ENCODE measurements at regions not wholly inside any gene's neighbourhood (a gene's known extent, or its start where the extent isn't known, plus 50 kb on each side); places are given as distances from the start of the nearest gene placed in this dataset.

DNA sequence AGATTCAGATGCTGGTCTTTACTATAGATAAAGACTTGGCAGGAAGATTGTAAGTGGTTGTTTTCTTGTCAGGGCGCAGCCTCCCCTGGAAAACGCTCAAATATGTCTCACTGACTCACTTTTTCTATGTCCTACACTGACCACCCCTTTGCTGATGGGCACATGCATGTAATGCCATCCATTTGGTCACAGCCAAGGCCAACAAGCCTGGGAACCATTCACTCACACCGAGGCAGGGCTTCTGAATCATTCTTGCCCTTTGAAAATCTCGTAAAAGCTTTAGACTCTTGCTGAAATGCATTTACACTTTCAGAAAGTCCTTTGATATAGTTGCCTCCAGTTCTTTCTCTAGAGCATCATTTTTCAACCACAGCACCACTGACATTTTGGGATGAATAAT is 249.4 kb downstream of the ACTL7B start:
- Histone ChIP-seq H3K9me3 (ENCODE audit: control insufficient read depth in 5 of 5, low read length in 5 of 5) (no peaks in the 10 kb centered on the region), H3K4me3 (ENCODE audit: low read depth in 1 of 5, low read length in 5 of 5) (no peak overlapping the region), H3K27ac (ENCODE audit: low read depth, low read length) (no peak overlapping the region), H3K4me1 (ENCODE audit: control insufficient read depth in 5 of 5, insufficient read depth in 5 of 5, low read length in 5 of 5) (no peaks in the 10 kb centered on the region), H3K27me3 (ENCODE audit: control insufficient read depth in 5 of 5, insufficient read depth in 4 of 5, low read length in 5 of 5) (peaks cover 0 to 3% (median 0%) of the 10 kb centered on the region in 5 donors), H3K9ac (ENCODE audit: low read length in 5 of 5) (no peak overlapping the region), H3K36me3 (ENCODE audit: control insufficient read depth in 5 of 5, insufficient read depth in 5 of 5, low read length in 5 of 5) (no peaks in the 10 kb centered on the region)

DNA sequence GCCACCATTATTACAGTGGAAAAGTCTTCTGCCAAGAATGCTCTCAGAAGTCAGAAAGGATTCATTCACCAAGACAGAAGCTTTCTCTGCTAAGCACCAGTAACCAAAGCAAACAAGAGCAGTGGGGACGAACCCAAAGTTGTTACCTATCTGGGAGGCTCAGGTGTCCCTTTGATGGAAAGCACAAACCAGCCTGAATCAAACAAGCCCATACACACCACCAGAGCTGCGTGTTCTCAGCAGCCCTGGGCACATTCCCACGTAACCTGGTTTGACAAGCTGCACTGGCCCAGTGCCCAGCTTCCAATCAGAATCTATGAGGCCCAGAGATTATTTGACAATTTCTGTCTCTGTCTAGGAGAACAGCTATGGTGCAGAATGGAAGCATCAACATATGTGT is 252.6 kb downstream of the ACTL7B start:
- no peaks in the 10 kb centered on the region for H3K9me3 ChIP-seq (ENCODE audit: control insufficient read depth in 5 of 5, low read length in 5 of 5)
- H3K36me3 ChIP-seq (ENCODE audit: control insufficient read depth in 5 of 5, insufficient read depth in 5 of 5, low read length in 5 of 5): no peaks in the 10 kb centered on the region
- peaks cover 0 to 12% (median 7%) of the 10 kb centered on the region in 5 donors for H3K4me1 ChIP-seq (ENCODE audit: control insufficient read depth in 5 of 5, insufficient read depth in 5 of 5, low read length in 5 of 5)
- H3K4me3 ChIP-seq (ENCODE audit: low read depth in 1 of 5, low read length in 5 of 5): no peak overlapping the region
- H3K27me3 ChIP-seq (ENCODE audit: control insufficient read depth in 5 of 5, insufficient read depth in 4 of 5, low read length in 5 of 5): peaks cover 0 to 3% (median 0%) of the 10 kb centered on the region in 5 donors
- H3K27ac ChIP-seq (ENCODE audit: low read depth, low read length): no peak overlapping the region
- no peak overlapping the region for H3K9ac ChIP-seq (ENCODE audit: low read length in 5 of 5)

DNA sequence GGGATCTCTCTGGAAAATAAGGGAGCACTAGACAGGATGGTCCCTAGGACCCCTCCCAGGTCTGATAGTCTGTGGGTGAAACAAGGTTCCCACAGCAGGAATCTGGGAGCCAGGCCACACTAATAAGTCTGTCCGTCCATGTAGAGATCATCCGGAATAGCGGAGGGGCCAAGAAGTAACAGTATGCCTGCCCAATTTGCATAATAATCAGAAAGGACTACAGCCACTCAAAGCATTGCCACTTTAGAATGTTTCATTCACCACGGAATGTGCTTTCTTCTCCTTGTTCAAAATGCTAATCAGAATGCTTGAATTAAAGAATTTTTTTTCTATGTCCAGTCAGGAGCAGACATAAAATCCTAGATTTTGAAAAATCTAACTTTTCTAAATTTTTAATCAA is 254.9 kb downstream of the ACTL7B start:
- Histone ChIP-seq H3K9me3 (ENCODE audit: control insufficient read depth in 5 of 5, low read length in 5 of 5) (no peaks in the 10 kb centered on the region), H3K4me3 (ENCODE audit: low read depth in 1 of 5, low read length in 5 of 5) (no peak overlapping the region), H3K27ac (ENCODE audit: low read depth, low read length) (no peak overlapping the region), H3K27me3 (ENCODE audit: control insufficient read depth in 5 of 5, insufficient read depth in 4 of 5, low read length in 5 of 5) (no peaks in the 10 kb centered on the region), H3K36me3 (ENCODE audit: control insufficient read depth in 5 of 5, insufficient read depth in 5 of 5, low read length in 5 of 5) (no peaks in the 10 kb centered on the region), H3K4me1 (ENCODE audit: control insufficient read depth in 5 of 5, insufficient read depth in 5 of 5, low read length in 5 of 5) (peaks cover 0 to 12% (median 7%) of the 10 kb centered on the region in 5 donors), H3K9ac (ENCODE audit: low read length in 5 of 5) (no peak overlapping the region)

DNA sequence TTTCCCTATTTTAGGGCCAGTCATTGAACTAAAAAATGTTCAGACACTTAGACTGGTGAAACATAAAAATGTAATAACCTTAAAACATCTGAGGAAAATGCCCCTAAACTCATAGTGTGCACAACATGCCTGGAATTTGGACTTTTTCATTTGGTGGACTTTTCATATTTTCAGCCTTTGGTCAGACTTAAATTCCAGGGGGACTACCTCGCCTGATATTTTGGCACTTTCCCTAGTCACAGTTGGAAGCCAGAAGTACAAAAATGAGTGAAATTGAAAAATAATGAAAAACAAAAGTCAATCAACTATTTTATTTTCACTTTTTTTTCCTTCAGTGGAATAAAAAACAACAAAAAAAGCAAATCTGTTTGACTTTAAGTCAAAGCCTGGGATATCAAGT is 256.2 kb downstream of the ACTL7B start:
- Histone ChIP-seq H3K4me3 (ENCODE audit: low read depth in 1 of 5, low read length in 5 of 5) (no peak overlapping the region), H3K9ac (ENCODE audit: low read length in 5 of 5) (no peak overlapping the region), H3K36me3 (ENCODE audit: control insufficient read depth in 5 of 5, insufficient read depth in 5 of 5, low read length in 5 of 5) (no peaks in the 10 kb centered on the region), H3K27me3 (ENCODE audit: control insufficient read depth in 5 of 5, insufficient read depth in 4 of 5, low read length in 5 of 5) (no peaks in the 10 kb centered on the region), H3K27ac (ENCODE audit: low read depth, low read length) (no peak overlapping the region), H3K9me3 (ENCODE audit: control insufficient read depth in 5 of 5, low read length in 5 of 5) (no peaks in the 10 kb centered on the region), H3K4me1 (ENCODE audit: control insufficient read depth in 5 of 5, insufficient read depth in 5 of 5, low read length in 5 of 5) (peaks cover 0 to 12% (median 7%) of the 10 kb centered on the region in 5 donors)

DNA sequence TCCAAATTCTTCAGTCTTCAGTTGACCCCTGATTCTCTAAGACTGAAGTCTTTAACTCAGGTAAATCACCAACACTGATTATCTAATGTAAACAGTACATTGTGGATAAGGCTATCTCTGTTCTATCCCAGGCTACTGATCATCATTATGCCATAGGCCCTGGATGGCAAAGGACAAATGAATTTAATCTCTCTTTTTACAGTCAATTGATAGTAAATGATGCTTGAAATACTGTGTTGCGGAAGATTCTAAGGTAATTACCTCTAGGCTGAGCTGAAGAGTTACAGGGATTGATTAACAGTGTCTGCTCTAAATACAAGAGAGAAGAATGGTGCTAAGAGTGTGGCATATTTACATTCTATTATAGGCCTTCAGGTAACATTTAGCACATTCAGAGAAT is 264.7 kb downstream of the ACTL7B start:
- Histone ChIP-seq H3K4me3 (ENCODE audit: low read depth in 1 of 5, low read length in 5 of 5) (no peak overlapping the region), H3K4me1 (ENCODE audit: control insufficient read depth in 5 of 5, insufficient read depth in 5 of 5, low read length in 5 of 5) (no peaks in the 10 kb centered on the region), H3K9ac (ENCODE audit: low read length in 5 of 5) (no peak overlapping the region), H3K36me3 (ENCODE audit: control insufficient read depth in 5 of 5, insufficient read depth in 5 of 5, low read length in 5 of 5) (no peaks in the 10 kb centered on the region), H3K27ac (ENCODE audit: low read depth, low read length) (no peak overlapping the region), H3K27me3 (ENCODE audit: control insufficient read depth in 5 of 5, insufficient read depth in 4 of 5, low read length in 5 of 5) (no peaks in the 10 kb centered on the region), H3K9me3 (ENCODE audit: control insufficient read depth in 5 of 5, low read length in 5 of 5) (no peaks in the 10 kb centered on the region)

DNA sequence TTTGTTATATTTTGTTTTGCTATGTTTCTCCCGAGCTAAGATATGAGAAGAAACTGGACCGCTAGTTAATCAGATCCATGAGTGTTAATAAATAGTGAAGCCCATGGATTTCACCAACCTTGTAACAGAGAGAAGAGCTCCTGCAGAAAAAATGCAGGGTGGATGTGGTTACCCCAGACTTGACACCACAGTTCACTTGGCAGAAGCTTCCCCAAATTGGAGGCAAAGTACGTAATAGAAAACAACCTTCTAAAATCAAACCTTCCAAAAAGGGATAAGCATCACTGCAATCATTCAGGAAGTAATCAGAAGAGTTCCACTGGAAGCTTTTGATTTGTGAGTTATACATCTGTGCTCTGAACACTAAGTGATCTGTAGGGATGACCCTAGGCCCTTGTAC is 267.5 kb downstream of the ACTL7B start:
- Histone ChIP-seq H3K4me3 (ENCODE audit: low read depth in 1 of 5, low read length in 5 of 5) (no peak overlapping the region), H3K9ac (ENCODE audit: low read length in 5 of 5) (no peak overlapping the region), H3K27ac (ENCODE audit: low read depth, low read length) (no peak overlapping the region), H3K4me1 (ENCODE audit: control insufficient read depth in 5 of 5, insufficient read depth in 5 of 5, low read length in 5 of 5) (peaks cover 0 to 2% (median 0%) of the 10 kb centered on the region in 5 donors), H3K9me3 (ENCODE audit: control insufficient read depth in 5 of 5, low read length in 5 of 5) (no peaks in the 10 kb centered on the region), H3K27me3 (ENCODE audit: control insufficient read depth in 5 of 5, insufficient read depth in 4 of 5, low read length in 5 of 5) (no peaks in the 10 kb centered on the region), H3K36me3 (ENCODE audit: control insufficient read depth in 5 of 5, insufficient read depth in 5 of 5, low read length in 5 of 5) (no peaks in the 10 kb centered on the region)

DNA sequence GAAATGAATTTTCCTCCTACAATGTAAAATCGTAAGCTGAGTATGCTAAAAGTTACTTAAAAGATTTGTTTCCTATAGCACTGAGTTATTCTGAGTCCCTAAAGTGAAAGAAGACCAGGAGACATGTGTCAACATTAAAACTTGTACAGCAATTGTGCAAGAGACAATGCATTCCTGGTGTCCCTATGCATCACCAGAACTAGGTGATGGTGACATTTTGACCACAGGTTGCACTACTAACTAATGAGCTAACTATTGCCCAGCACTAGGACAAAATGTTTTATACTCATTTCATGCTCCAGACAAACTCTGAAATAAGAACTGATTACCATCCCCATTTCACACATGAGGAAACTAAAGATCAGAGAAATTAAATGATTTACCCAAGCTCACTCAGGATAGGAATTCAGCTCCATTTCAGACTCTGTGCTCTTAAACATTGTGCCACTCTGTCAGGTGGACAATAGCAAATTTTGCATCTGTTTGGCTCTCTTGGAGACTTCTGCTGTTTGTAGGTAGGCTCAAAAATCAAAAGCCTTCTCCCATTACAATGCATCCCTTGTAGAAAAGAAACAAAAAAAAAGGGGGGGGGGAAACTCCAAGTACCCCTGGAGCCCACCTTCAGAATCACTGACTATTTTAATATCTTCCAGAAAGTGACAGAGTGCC is 269.2 kb downstream of the ACTL7B start:
- Histone ChIP-seq H3K36me3 (ENCODE audit: control insufficient read depth in 5 of 5, insufficient read depth in 5 of 5, low read length in 5 of 5) (no peaks in the 10 kb centered on the region), H3K4me3 (ENCODE audit: low read depth in 1 of 5, low read length in 5 of 5) (no peak overlapping the region), H3K27me3 (ENCODE audit: control insufficient read depth in 5 of 5, insufficient read depth in 4 of 5, low read length in 5 of 5) (no peaks in the 10 kb centered on the region), H3K9me3 (ENCODE audit: control insufficient read depth in 5 of 5, low read length in 5 of 5) (no peaks in the 10 kb centered on the region), H3K4me1 (ENCODE audit: control insufficient read depth in 5 of 5, insufficient read depth in 5 of 5, low read length in 5 of 5) (peaks cover 0 to 2% (median 0%) of the 10 kb centered on the region in 5 donors), H3K9ac (ENCODE audit: low read length in 5 of 5) (no peak overlapping the region), H3K27ac (ENCODE audit: low read depth, low read length) (no peak overlapping the region)

DNA sequence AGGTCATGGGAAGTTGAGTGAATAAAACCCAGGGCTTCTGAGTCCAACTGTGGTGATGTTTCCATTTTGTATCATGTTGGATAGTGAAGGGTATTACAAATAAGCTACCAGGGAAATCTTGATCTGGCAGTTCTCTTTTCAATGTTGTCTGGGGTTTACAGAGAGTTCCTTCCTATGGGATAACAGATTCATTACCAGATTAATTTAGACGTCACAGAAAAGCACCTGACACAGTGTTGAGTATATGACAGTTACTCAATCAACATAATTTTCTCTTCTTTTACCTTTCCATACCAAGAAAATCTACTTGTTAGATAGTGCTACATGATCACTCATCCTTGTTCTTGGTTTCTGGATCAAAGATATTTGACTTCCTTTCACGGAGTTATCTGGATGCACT is 270.9 kb downstream of the ACTL7B start:
- Histone ChIP-seq H3K4me1 (ENCODE audit: control insufficient read depth in 5 of 5, insufficient read depth in 5 of 5, low read length in 5 of 5) (peaks cover 0 to 2% (median 0%) of the 10 kb centered on the region in 5 donors), H3K36me3 (ENCODE audit: control insufficient read depth in 5 of 5, insufficient read depth in 5 of 5, low read length in 5 of 5) (no peaks in the 10 kb centered on the region), H3K27me3 (ENCODE audit: control insufficient read depth in 5 of 5, insufficient read depth in 4 of 5, low read length in 5 of 5) (no peaks in the 10 kb centered on the region), H3K9ac (ENCODE audit: low read length in 5 of 5) (no peak overlapping the region), H3K9me3 (ENCODE audit: control insufficient read depth in 5 of 5, low read length in 5 of 5) (no peaks in the 10 kb centered on the region), H3K4me3 (ENCODE audit: low read depth in 1 of 5, low read length in 5 of 5) (no peak overlapping the region), H3K27ac (ENCODE audit: low read depth, low read length) (no peak overlapping the region)

DNA sequence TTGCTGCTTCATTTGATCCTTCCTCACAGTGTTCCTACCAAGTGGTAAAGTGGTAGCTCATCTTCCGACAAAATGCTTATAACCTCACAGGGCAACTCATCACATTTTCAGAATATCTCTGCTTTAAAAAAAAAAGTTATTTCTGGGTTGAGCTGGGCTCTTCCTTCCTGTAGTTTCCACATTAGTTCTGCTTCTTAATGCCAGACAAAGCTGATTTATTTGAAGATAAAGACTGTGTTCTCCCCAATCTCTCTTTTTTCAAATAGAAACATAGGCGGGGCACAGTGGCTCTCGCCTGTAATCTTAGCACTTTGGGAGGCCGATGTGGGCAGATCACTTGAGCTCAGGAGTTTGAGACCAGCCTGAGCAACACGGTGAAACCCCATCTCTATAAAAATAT is 273.1 kb downstream of the ACTL7B start:
- Histone ChIP-seq H3K4me3 (ENCODE audit: low read depth in 1 of 5, low read length in 5 of 5) (no peak overlapping the region), H3K9ac (ENCODE audit: low read length in 5 of 5) (no peak overlapping the region), H3K36me3 (ENCODE audit: control insufficient read depth in 5 of 5, insufficient read depth in 5 of 5, low read length in 5 of 5) (no peaks in the 10 kb centered on the region), H3K4me1 (ENCODE audit: control insufficient read depth in 5 of 5, insufficient read depth in 5 of 5, low read length in 5 of 5) (peaks cover 0 to 2% (median 0%) of the 10 kb centered on the region in 5 donors), H3K9me3 (ENCODE audit: control insufficient read depth in 5 of 5, low read length in 5 of 5) (no peaks in the 10 kb centered on the region), H3K27me3 (ENCODE audit: control insufficient read depth in 5 of 5, insufficient read depth in 4 of 5, low read length in 5 of 5) (peaks cover 0 to 3% (median 0%) of the 10 kb centered on the region in 5 donors), H3K27ac (ENCODE audit: low read depth, low read length) (no peak overlapping the region)

DNA sequence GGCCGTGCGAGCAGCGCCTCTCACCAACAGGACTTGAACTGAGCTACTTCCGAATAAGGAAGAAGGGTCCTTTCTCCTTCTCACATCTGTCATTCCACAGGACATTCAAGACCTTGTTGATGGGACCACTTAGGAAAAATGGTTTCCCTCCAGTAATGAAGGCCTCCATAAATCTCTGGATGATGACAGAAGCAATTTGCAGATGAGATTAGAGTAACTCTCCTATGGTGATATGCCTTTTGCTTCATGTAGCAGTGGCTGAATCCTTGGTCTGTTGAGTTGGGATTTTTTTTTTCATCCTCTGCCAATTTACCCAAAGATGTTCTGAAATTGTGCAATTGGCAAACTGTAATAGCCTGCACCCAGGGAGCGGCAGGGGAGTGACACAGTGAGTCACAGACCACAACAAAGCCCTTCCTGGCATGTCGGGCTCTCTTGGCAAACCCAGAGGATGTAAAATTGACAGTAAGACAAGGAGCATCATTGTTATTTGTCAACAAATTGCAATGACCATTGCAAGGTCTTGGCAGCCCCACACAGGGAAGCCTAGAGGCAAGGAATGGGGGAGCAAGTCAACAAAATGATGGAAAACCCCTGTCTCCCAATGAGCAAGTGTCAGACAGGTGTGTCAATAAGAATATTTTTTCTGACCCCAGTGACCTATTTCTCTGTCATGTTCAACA is 275.9 kb downstream of the ACTL7B start:
- Histone ChIP-seq H3K4me3 (ENCODE audit: low read depth in 1 of 5, low read length in 5 of 5) (no peak overlapping the region), H3K27ac (ENCODE audit: low read depth, low read length) (no peak overlapping the region), H3K9me3 (ENCODE audit: control insufficient read depth in 5 of 5, low read length in 5 of 5) (no peaks in the 10 kb centered on the region), H3K4me1 (ENCODE audit: control insufficient read depth in 5 of 5, insufficient read depth in 5 of 5, low read length in 5 of 5) (no peaks in the 10 kb centered on the region), H3K9ac (ENCODE audit: low read length in 5 of 5) (no peak overlapping the region), H3K36me3 (ENCODE audit: control insufficient read depth in 5 of 5, insufficient read depth in 5 of 5, low read length in 5 of 5) (no peaks in the 10 kb centered on the region), H3K27me3 (ENCODE audit: control insufficient read depth in 5 of 5, insufficient read depth in 4 of 5, low read length in 5 of 5) (peaks cover 0 to 5% (median 0%) of the 10 kb centered on the region in 5 donors)

Data from subcutaneous abdominal adipose tissue (tissue), 5 donors.